ENCODE measurements at regions not wholly inside any gene's neighbourhood (a gene's known extent, or its start where the extent isn't known, plus 50 kb on each side); places are given as distances from the start of the nearest gene placed in this dataset.

GRCh38 chr6:14194976-14195375, 77.4 kb downstream of the CD83 start:
- TF ChIP-seq TEAD4 (CRISPR knock-in tag; IDR thresholded peaks at IDR 0.05) = no peak
- no peak for TF ChIP-seq CTCF (IDR thresholded peaks at IDR 0.05)
- TF ChIP-seq USF2 (CRISPR knock-in tag; IDR thresholded peaks at IDR 0.05) = no peak
- TF ChIP-seq IRF2 (CRISPR knock-in tag; IDR thresholded peaks at IDR 0.05; ENCODE audit: borderline replicate concordance, low read depth) = no peak
- TF ChIP-seq FOXJ3 (CRISPR knock-in tag; IDR thresholded peaks at IDR 0.05; ENCODE audit: borderline replicate concordance) = no peak
- TF ChIP-seq ZNF425 (CRISPR knock-in tag; conservative IDR thresholded peaks at IDR 0.05) = no peak
- no peak for TF ChIP-seq GRHL2 (CRISPR knock-in tag; IDR thresholded peaks at IDR 0.05; ENCODE audit: insufficient replicate concordance, severe bottlenecking)
- TF ChIP-seq MAX (CRISPR knock-in tag; IDR thresholded peaks at IDR 0.05) = no peak
